DOHH2 (cell line): ENCODE measurements at regions not wholly inside any gene's neighbourhood (a gene's known extent, or its start where the extent isn't known, plus 50 kb on each side); places are given as distances from the start of the nearest gene placed in this dataset.

ENCODE experiments used
- EZH2phosphoT487 ChIP-seq: fragments of 200-600 bp; sonication (generic); IDR thresholded peaks from 2 replicates; pipeline ENCODE4 v1.6.1; 2017; ENCODE audit warnings: borderline replicate concordance, mild to moderate bottlenecking, antibody characterized with exemption, low read length, moderate library complexity, mixed read lengths
- TF ChIP-seq, protein P1 (sequence below): fragments of 200-600 bp; sonication (generic); IDR thresholded peaks from one replicate; pipeline ENCODE4 v1.5.1; 2014; ENCODE audit warnings: antibody characterized with exemption, mild to moderate bottlenecking, low read depth, low read length; ENCODE audit not compliant: poor library complexity, severe bottlenecking

DNA sequence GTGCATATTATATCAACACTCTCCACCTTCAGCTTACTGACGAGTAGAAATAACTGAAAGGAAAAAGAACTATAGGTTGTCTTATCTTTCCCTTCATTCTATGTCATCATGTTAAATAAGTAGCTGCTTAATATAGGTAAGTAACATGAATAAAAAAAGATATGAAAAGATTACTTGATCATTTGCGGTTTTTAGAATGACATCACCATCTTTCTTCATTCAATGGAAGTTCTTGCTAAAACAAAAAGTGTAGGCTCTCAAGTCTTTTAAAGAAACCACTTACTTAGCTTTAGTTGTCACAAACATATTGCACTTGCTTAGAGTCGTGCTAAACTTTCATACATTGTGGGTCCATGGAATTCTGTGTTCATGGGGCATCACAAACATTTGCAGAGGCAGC, 331.1 kb upstream of the DEPDC1 start:
- TF ChIP-seq, protein P1, sequence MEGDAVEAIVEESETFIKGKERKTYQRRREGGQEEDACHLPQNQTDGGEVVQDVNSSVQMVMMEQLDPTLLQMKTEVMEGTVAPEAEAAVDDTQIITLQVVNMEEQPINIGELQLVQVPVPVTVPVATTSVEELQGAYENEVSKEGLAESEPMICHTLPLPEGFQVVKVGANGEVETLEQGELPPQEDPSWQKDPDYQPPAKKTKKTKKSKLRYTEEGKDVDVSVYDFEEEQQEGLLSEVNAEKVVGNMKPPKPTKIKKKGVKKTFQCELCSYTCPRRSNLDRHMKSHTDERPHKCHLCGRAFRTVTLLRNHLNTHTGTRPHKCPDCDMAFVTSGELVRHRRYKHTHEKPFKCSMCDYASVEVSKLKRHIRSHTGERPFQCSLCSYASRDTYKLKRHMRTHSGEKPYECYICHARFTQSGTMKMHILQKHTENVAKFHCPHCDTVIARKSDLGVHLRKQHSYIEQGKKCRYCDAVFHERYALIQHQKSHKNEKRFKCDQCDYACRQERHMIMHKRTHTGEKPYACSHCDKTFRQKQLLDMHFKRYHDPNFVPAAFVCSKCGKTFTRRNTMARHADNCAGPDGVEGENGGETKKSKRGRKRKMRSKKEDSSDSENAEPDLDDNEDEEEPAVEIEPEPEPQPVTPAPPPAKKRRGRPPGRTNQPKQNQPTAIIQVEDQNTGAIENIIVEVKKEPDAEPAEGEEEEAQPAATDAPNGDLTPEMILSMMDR: no peak
- no peak for TF ChIP-seq EZH2phosphoT487
